ENCODE measurements at regions not wholly inside any gene's neighbourhood (a gene's known extent, or its start where the extent isn't known, plus 50 kb on each side); places are given as distances from the start of the nearest gene placed in this dataset.

GRCh38 chrX:45711231-45711630 is 510.6 kb upstream of the DIPK2B start:
- no peak for TF ChIP-seq CTCF (tag by site-specific recombination; IDR thresholded peaks at IDR 0.05)
- TF ChIP-seq YY1 (tag by site-specific recombination; IDR thresholded peaks at IDR 0.05), result no peak
- TF ChIP-seq ATF2 (tag by site-specific recombination; IDR thresholded peaks at IDR 0.05; ENCODE audit: low read depth), result no peak
- TF ChIP-seq ZBTB21 (tag by site-specific recombination; IDR thresholded peaks at IDR 0.05), result no peak
- TF ChIP-seq ZNF785 (tag by site-specific recombination; IDR thresholded peaks at IDR 0.05), result no peak
- TF ChIP-seq ZNF560 (tag by site-specific recombination; IDR thresholded peaks at IDR 0.05; ENCODE audit: borderline replicate concordance), result no peak

Data from HEK293 (cell line).